ENCODE measurements at regions not wholly inside any gene's neighbourhood (a gene's known extent, or its start where the extent isn't known, plus 50 kb on each side); places are given as distances from the start of the nearest gene placed in this dataset.

DNA sequence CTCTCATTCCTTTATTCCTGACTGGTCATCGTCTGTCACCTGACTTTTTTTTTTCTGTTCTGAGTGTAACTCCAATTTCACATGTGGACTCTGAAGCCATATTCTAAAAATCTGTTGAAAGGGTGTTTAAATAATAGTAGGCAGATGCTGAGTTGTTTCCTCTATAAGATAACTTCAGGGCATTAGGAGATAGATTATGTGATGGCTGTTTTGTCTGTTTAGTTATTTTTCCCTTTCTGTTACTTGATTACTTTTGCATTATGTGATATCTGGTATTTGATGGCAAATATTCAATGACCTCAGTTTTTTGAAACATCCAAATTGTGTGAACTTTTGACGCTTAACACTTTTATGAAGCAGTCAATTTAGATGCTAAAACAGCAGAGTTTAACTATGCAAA, 486.0 kb downstream of the BCKDHB start:
- TF ChIP-seq, protein P1, sequence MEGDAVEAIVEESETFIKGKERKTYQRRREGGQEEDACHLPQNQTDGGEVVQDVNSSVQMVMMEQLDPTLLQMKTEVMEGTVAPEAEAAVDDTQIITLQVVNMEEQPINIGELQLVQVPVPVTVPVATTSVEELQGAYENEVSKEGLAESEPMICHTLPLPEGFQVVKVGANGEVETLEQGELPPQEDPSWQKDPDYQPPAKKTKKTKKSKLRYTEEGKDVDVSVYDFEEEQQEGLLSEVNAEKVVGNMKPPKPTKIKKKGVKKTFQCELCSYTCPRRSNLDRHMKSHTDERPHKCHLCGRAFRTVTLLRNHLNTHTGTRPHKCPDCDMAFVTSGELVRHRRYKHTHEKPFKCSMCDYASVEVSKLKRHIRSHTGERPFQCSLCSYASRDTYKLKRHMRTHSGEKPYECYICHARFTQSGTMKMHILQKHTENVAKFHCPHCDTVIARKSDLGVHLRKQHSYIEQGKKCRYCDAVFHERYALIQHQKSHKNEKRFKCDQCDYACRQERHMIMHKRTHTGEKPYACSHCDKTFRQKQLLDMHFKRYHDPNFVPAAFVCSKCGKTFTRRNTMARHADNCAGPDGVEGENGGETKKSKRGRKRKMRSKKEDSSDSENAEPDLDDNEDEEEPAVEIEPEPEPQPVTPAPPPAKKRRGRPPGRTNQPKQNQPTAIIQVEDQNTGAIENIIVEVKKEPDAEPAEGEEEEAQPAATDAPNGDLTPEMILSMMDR (IDR thresholded peaks at IDR 0.05), result no peak
- TF ChIP-seq POLR2A (IDR thresholded peaks at IDR 0.05) (no peak), POLR2AphosphoS5 (IDR thresholded peaks at IDR 0.05) (no peak), EP300 (IDR thresholded peaks at IDR 0.05) (no peak)

All from stomach (tissue), 4 donors.